Esophagus muscularis mucosa (tissue), 4 donors: ENCODE measurements at regions not wholly inside any gene's neighbourhood (a gene's known extent, or its start where the extent isn't known, plus 50 kb on each side); places are given as distances from the start of the nearest gene placed in this dataset.

Experiments
- DNase-seq: peaks from one replicate; pipeline ENCODE4 v3.0.0-alpha.2; 2017; ENCODE audit errors: extremely low spot score
- H3K27ac ChIP-seq, 4 donors: fragments of 200-600 bp; sonication (generic); replicated peaks in 1 of 4; 1 replicate in 3 of 4; 2 replicates in 1 of 4; pipeline ENCODE4 v1.5.1; 2016 to 2019; ENCODE audit warnings: mild to moderate bottlenecking in 1 of 4
- H3K27me3 ChIP-seq, 4 donors: fragments of 200-600 bp; sonication (generic); one replicate each; pipeline versions ENCODE4 v1.5.1 to v1.6.0; 2016 to 2019
- H3K36me3 ChIP-seq, 4 donors: fragments of 200-600 bp; sonication (generic); one replicate each; pipeline ENCODE4 v1.5.1; 2016 to 2019
- H3K4me1 ChIP-seq, 4 donors: fragments of 200-600 bp; sonication (generic); one replicate each; pipeline ENCODE4 v1.5.1; 2016 to 2019
- H3K4me3 ChIP-seq, 4 donors: fragments of 200-600 bp; sonication (generic); 1 replicate in 2 of 4; 2 replicates in 2 of 4; pipeline ENCODE4 v1.5.1; 2016 to 2019; ENCODE audit warnings: mild to moderate bottlenecking in 4 of 4, moderate library complexity in 1 of 4
- H3K9me3 ChIP-seq, 4 donors: fragments of 200-600 bp; sonication (generic); 1 replicate in 3 of 4; 2 replicates in 1 of 4; pipeline ENCODE4 v1.5.1; 2016 to 2019
- EP300 ChIP-seq: sonication (generic); formaldehyde crosslinking; IDR thresholded peaks from one replicate; pipeline ENCODE4 v1.6.1; 2017; ENCODE audit warnings: antibody characterized with exemption
- POLR2A ChIP-seq: fragments of 450-650 bp; IDR thresholded peaks from one replicate; pipeline ENCODE4 v1.6.1; 2017; ENCODE audit warnings: antibody characterized with exemption, moderate library complexity, mild to moderate bottlenecking, low read depth
- POLR2AphosphoS5 ChIP-seq, 2 donors: sonication (generic); formaldehyde crosslinking; IDR thresholded peaks; one replicate each; pipeline ENCODE4 v1.6.1; 2017; ENCODE audit warnings: antibody characterized with exemption in 2 of 2
- WGBS: methylation state at CpG from one replicate; pipeline ENCODE4 v1.1.5; 2018; 5-methylcytosine and 5-hydroxymethylcytosine counted together
- intact Hi-C: fragments of 100-400 bp; cut with DNase I; formaldehyde crosslinking; loops from one replicate; pipeline ENCODE4 v1.15.1; 2023
- TF ChIP-seq, protein P1 (sequence below), 3 experiments: fragments of 200-600 bp in 2 of 3; fragments of 450-650 bp in 1 of 3; sonication (generic) in 2 of 3; IDR thresholded peaks; one replicate each; pipeline ENCODE4 v1.5.1; 2017 to 2019; ENCODE audit warnings: antibody characterized with exemption in 3 of 3, mild to moderate bottlenecking in 2 of 3, moderate library complexity in 1 of 3

DNA sequence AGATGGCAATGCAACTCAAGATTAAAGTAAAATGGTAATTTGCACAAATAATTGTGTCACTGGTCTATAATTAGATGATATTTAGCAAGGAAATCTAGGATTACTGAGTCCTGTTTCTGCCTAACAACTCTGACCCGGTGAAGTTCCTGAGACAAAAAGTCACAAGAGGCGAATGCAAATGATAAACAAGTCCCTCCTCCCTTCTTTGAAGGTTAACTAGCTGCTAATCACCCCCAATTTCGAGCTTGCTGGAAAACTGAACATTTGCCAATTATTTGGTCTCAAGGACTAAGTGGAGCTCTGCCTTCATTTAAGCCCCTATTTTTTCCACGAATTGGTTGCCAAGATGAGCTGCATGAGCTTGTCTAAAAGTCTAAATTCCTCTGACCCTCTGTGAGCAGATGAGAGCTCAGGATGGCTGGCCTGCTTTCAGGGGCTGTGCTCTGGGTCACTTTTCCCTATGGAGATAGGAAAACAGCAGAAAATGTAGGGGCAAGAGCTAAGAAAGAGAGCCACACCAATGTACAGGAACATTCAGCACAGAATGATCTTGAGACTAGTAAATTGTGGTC, 127.3 kb downstream of the MBL2 start:
- Histone ChIP-seq H3K4me1 (no peaks in the 10 kb centered on the region), H3K9me3 (no peaks in the 10 kb centered on the region), H3K27ac (no peak overlapping the region), H3K36me3 (no peaks in the 10 kb centered on the region), H3K4me3 (no peak overlapping the region), H3K27me3 (peaks cover 0 to 6% (median 0%) of the 10 kb centered on the region in 4 donors)
- 66% methylated on average over 4 of the region's 4 CpGs for WGBS
- intact Hi-C loops = no loop called here
- DNase-seq = no peak
- no peak for TF ChIP-seq EP300
- TF ChIP-seq, protein P1, sequence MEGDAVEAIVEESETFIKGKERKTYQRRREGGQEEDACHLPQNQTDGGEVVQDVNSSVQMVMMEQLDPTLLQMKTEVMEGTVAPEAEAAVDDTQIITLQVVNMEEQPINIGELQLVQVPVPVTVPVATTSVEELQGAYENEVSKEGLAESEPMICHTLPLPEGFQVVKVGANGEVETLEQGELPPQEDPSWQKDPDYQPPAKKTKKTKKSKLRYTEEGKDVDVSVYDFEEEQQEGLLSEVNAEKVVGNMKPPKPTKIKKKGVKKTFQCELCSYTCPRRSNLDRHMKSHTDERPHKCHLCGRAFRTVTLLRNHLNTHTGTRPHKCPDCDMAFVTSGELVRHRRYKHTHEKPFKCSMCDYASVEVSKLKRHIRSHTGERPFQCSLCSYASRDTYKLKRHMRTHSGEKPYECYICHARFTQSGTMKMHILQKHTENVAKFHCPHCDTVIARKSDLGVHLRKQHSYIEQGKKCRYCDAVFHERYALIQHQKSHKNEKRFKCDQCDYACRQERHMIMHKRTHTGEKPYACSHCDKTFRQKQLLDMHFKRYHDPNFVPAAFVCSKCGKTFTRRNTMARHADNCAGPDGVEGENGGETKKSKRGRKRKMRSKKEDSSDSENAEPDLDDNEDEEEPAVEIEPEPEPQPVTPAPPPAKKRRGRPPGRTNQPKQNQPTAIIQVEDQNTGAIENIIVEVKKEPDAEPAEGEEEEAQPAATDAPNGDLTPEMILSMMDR (IDR thresholded peaks at IDR 0.05) = no peak
- TF ChIP-seq POLR2AphosphoS5 (IDR thresholded peaks at IDR 0.05) = no peak
- no peak for TF ChIP-seq POLR2A

DNA sequence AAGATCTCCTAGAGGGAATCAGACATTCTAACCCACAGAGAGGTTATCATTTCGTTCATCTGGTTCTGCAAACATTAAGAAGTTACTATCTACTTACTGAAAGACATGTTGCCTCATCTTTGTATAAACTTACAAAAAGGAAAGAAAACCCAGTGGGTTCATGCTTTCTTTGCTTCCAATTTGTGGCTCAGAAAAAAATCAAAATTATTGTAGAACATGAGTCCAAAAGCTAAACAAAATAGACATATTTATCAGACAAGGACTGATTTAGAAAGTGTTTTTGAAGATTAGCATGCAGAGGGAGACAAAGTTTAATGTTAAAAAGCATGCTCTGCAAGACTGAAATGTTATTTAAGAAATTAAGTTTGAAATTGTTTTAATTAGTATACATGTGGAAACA, 123.1 kb downstream of the MBL2 start:
- Histone ChIP-seq H3K9me3 (no peaks in the 10 kb centered on the region), H3K36me3 (no peaks in the 10 kb centered on the region), H3K4me3 (no peak overlapping the region), H3K4me1 (peaks cover 0 to 3% (median 0%) of the 10 kb centered on the region in 4 donors), H3K27ac (no peak overlapping the region), H3K27me3 (no peaks in the 10 kb centered on the region)
- WGBS = 83% methylated on average over 1 of the region's 1 CpG
- intact Hi-C loops = no loop called here
- no peak for DNase-seq
- TF ChIP-seq, protein P1 (IDR thresholded peaks at IDR 0.05) = no peak
- TF ChIP-seq POLR2A (no peak), EP300 (no peak), POLR2AphosphoS5 (IDR thresholded peaks at IDR 0.05) (no peak)

DNA sequence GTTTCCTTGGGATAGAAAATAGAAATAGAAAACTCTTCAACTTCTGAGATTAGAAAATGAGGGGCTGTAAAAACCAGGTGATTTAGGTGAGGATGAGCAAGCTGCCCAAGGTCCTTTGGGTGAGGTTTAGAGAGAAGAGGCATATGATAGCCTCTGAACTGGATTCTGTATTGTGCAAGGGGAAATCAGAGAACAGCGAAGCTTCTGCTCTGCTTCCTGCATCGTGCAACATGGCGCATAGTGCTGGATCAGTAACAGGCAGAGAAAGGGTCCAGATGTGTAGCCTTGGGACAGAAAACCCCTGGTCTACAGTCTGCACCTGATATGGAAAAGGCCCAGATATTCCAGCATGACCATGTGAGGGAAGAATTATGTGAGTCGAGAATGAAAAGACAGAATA, 121.7 kb downstream of the MBL2 start:
- intact Hi-C loops = no loop called here
- Histone ChIP-seq H3K36me3 (no peaks in the 10 kb centered on the region), H3K27me3 (no peaks in the 10 kb centered on the region), H3K9me3 (no peaks in the 10 kb centered on the region), H3K27ac (no peak overlapping the region), H3K4me1 (peaks cover 0 to 3% (median 0%) of the 10 kb centered on the region in 4 donors), H3K4me3 (no peak overlapping the region)
- WGBS = 95% methylated on average over 4 of the region's 4 CpGs
- no peak for DNase-seq
- TF ChIP-seq EP300 (no peak), POLR2A (no peak)
- TF ChIP-seq, protein P1 (IDR thresholded peaks at IDR 0.05) = no peak

DNA sequence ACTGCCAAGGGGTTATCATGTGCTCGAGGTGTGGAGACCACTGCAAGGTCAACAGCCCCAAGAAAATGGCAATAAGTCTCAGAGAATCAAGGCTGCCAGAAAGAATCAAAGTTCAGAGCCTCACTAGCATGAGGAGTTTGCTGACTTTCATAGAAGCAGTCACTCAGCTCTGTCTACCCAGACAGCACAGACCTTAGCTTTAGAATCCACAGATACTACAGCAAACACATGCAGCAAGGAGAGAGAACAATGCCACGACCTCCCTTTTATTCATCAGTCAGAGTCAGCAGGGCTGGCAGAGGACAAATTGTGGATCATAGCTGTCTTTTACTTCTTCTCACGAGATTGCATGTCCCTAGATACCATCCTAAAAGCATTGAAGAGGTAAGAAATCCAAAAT, 121.3 kb downstream of the MBL2 start:
- 68% methylated on average over 2 of the region's 3 CpGs for WGBS
- no peaks in the 10 kb centered on the region for H3K36me3 ChIP-seq
- no peak overlapping the region for H3K27ac ChIP-seq
- intact Hi-C loops = no loop called here
- H3K4me3 ChIP-seq = no peak overlapping the region
- no peaks in the 10 kb centered on the region for H3K27me3 ChIP-seq
- no peak for DNase-seq
- TF ChIP-seq POLR2AphosphoS5 (IDR thresholded peaks at IDR 0.05) (no peak), EP300 (no peak)
- H3K9me3 ChIP-seq = no peaks in the 10 kb centered on the region
- H3K4me1 ChIP-seq = peaks cover 0 to 3% (median 0%) of the 10 kb centered on the region in 4 donors

DNA sequence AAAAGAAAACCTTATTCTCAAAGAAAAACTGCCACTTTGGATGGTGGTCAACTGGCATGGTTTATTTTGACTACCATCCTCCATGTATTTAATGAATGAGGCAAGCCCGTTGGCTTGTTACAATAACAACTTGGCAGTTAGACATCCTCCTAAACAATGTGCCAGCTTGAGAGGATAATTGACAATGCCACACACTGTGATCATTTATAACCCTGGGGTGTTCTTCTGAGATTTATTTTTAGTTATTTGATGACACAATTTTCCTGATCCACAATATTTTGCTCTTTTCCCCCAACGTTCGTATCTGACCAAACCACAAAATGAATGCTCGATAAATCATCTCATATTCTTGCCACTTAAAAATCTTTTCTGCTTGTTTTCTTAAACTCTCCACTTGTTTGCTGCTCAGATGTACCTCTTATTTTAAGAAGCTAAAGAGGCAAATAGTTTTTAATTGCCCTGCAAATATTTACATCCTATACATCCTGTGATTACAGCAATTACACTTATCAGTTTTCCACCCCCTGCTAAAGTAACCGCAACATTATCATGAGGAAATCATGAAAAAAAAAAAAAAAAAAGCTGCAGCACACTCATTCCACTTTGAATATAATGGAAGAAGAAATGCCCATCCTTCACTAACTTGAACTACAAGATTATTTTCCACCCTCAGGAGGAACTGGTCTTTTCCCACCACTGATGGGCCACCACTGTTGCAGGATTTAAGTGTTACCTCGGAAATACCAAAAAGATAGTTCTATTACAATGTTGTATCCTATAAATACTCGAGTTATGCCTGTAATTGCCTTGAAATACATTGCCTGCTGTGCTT, 119.9 kb downstream of the MBL2 start:
- H3K4me1 ChIP-seq = peaks cover 0 to 3% (median 0%) of the 10 kb centered on the region in 4 donors
- intact Hi-C loops = no loop called here
- no peak overlapping the region for H3K4me3 ChIP-seq
- H3K9me3 ChIP-seq = no peaks in the 10 kb centered on the region
- no peak for TF ChIP-seq EP300
- TF ChIP-seq POLR2A = no peak
- TF ChIP-seq POLR2AphosphoS5 (IDR thresholded peaks at IDR 0.05) = no peak
- TF ChIP-seq, protein P1 (IDR thresholded peaks at IDR 0.05) = no peak
- no peak overlapping the region for H3K27ac ChIP-seq
- no peaks in the 10 kb centered on the region for H3K27me3 ChIP-seq
- no peak for DNase-seq
- WGBS = 41% methylated on average over 7 of the region's 7 CpGs
- no peaks in the 10 kb centered on the region for H3K36me3 ChIP-seq
